GM19238 (cell line): ENCODE measurements at regions not wholly inside any gene's neighbourhood (a gene's known extent, or its start where the extent isn't known, plus 50 kb on each side); places are given as distances from the start of the nearest gene placed in this dataset.

Source experiments
- DNase-seq: peaks from one replicate; pipeline ENCODE4 v3.0.0; 2011; ENCODE audit warnings: low spot score; ENCODE audit not compliant: insufficient read length

GRCh38 chr2:19552270-19552669 lies 193.8 kb upstream of the OSR1 start:
- DNase-seq, result no peak

- DNase-seq, result no peak
These were observed 192.3 kb upstream of the OSR1 start for GRCh38 chr2:19550750-19551149.

GRCh38 chr2:19549821-19550220 lies 191.4 kb upstream of the OSR1 start:
- DNase-seq, result no peak

- DNase-seq, result no peak
These were observed 189.7 kb upstream of the OSR1 start for GRCh38 chr2:19548116-19548515.

GRCh38 chr2:19547321-19547720 lies 188.9 kb upstream of the OSR1 start:
- no peak for DNase-seq

GRCh38 chr2:19545507-19545906 lies 187.1 kb upstream of the OSR1 start:
- no peak for DNase-seq

GRCh38 chr2:19543663-19544383 lies 185.4 kb upstream of the OSR1 start:
- no peak for DNase-seq

GRCh38 chr2:19542796-19543662 lies 184.6 kb upstream of the OSR1 start:
- no peak for DNase-seq

GRCh38 chr2:19541884-19542283 lies 183.5 kb upstream of the OSR1 start:
- DNase-seq, result no peak

GRCh38 chr2:19540739-19541525 lies 182.5 kb upstream of the OSR1 start:
- no peak for DNase-seq

- no peak for DNase-seq
These were observed 180.1 kb upstream of the OSR1 start for GRCh38 chr2:19538411-19538963.

GRCh38 chr2:19536136-19536535 lies 177.7 kb upstream of the OSR1 start:
- no peak for DNase-seq

- DNase-seq, result no peak
These were observed 174.2 kb upstream of the OSR1 start for GRCh38 chr2:19532547-19533196.

- DNase-seq, result no peak
These were observed 171.3 kb upstream of the OSR1 start for GRCh38 chr2:19529677-19530076.

- no peak for DNase-seq
These were observed 169.3 kb upstream of the OSR1 start for GRCh38 chr2:19527771-19528170.

GRCh38 chr2:19525313-19525712 lies 166.9 kb upstream of the OSR1 start:
- no peak for DNase-seq

- no peak for DNase-seq
These were observed 160.6 kb upstream of the OSR1 start for GRCh38 chr2:19519045-19519444.

GRCh38 chr2:19507137-19507536 lies 148.7 kb upstream of the OSR1 start:
- DNase-seq, result no peak

GRCh38 chr2:19505199-19506136 lies 147.0 kb upstream of the OSR1 start:
- DNase-seq, result no peak
